H1 (cell line): ENCODE measurements at regions not wholly inside any gene's neighbourhood (a gene's known extent, or its start where the extent isn't known, plus 50 kb on each side); places are given as distances from the start of the nearest gene placed in this dataset.

ENCODE experiments used
- CTCF ChIA-PET: fragments of 300-600 bp; sonication (Branson Sonifier 250); formaldehyde crosslinking; loops from one replicate; lab custom pipeline; 2021; ENCODE audit not compliant: partially characterized antibody; lab: Charles Lee
- POLR2A ChIA-PET: fragments of 300-600 bp; sonication (Branson Sonifier 250); formaldehyde crosslinking; loops from one replicate; lab custom pipeline; 2021; ENCODE audit warnings: inconsistent platforms; ENCODE audit not compliant: partially characterized antibody; lab: Charles Lee
- DNase-seq, 2 experiments: peaks; one replicate each; pipeline versions ENCODE4 v3.0.0 to v3.0.0-alpha.2; 2010 to 2022; ENCODE audit warnings: low spot score in 2 of 2, low read depth in 1 of 2, mixed read lengths in 1 of 2
- FAIRE-seq: peaks from 2 replicates; lab custom pipeline; 2011; peaks lifted over from hg19 to GRCh38; lab: Jason Lieb, UNC
- H2AFZ ChIP-seq: 2 replicates; pipeline ENCODE4 v1.8.1; 2012; ENCODE audit warnings: low read length, inconsistent platforms
- H2AK5ac ChIP-seq: 2 replicates; pipeline ENCODE4 v1.6.1; 2013; ENCODE audit warnings: low read depth, low read length
- H2BK120ac ChIP-seq: replicated peaks from 2 replicates; pipeline ENCODE3; 2013; ENCODE audit warnings: low read depth, low read length, inconsistent platforms
- H2BK12ac ChIP-seq: 2 replicates; pipeline ENCODE4 v1.6.1; 2013; ENCODE audit warnings: low read depth, low read length
- H2BK15ac ChIP-seq: 2 replicates; pipeline ENCODE4 v1.6.1; 2013; ENCODE audit warnings: low read length
- H2BK20ac ChIP-seq: 2 replicates; pipeline ENCODE4 v1.6.1; 2013; ENCODE audit warnings: low read length
- H2BK5ac ChIP-seq: 2 replicates; pipeline ENCODE4 v1.6.1; 2013; ENCODE audit warnings: low read depth, low read length
- H3K14ac ChIP-seq: 2 replicates; pipeline ENCODE4 v1.6.1; 2013; ENCODE audit warnings: inconsistent platforms; ENCODE audit not compliant: insufficient read length
- H3K18ac ChIP-seq: 2 replicates; pipeline ENCODE4 v1.6.1; 2013; ENCODE audit warnings: low read length; ENCODE audit errors: extremely low read depth
- H3K23ac ChIP-seq: 2 replicates; pipeline ENCODE4 v1.6.1; 2013; ENCODE audit warnings: inconsistent platforms; ENCODE audit not compliant: insufficient read length
- H3K23me2 ChIP-seq: 2 replicates; pipeline ENCODE4 v1.6.1; 2013; ENCODE audit warnings: low read depth, low read length
- H3K27ac ChIP-seq: 2 replicates; pipeline ENCODE4 v1.6.1; 2011; ENCODE audit warnings: low read depth, low read length, inconsistent platforms
- H3K27me3 ChIP-seq, 4 experiments: replicated peaks in 1 of 4; 1 replicate in 1 of 4; 2 replicates in 3 of 4; pipeline versions ENCODE4 v1.6.1 to v1.8.1; 2011 to 2013; ENCODE audit warnings: low read length in 3 of 4, mild to moderate bottlenecking in 3 of 4, inconsistent platforms in 2 of 4, mixed read lengths in 2 of 4, moderate library complexity in 1 of 4; ENCODE audit not compliant: control insufficient read depth in 3 of 4, insufficient read depth in 3 of 4; ENCODE audit errors: extremely low read depth in 1 of 4
- H3K36me3 ChIP-seq, 4 experiments: 2 replicates each; pipeline versions ENCODE4 v1.6.1 to v1.8.1; 2011 to 2013; ENCODE audit warnings: mild to moderate bottlenecking in 4 of 4, low read length in 3 of 4, moderate library complexity in 2 of 4, control low read depth in 1 of 4, inconsistent platforms in 1 of 4; ENCODE audit not compliant: insufficient read depth in 4 of 4, control insufficient read depth in 2 of 4
- H3K4ac ChIP-seq: replicated peaks from 2 replicates; pipeline ENCODE3; 2013; ENCODE audit warnings: low read length, low read depth, mixed read lengths, inconsistent platforms; ENCODE audit not compliant: insufficient read length
- H3K4me1 ChIP-seq, 4 experiments: replicated peaks in 1 of 4; 1 replicate in 1 of 4; 2 replicates in 3 of 4; pipeline versions ENCODE4 v1.6.1 to v1.8.1; 2011 to 2013; ENCODE audit warnings: low read length in 3 of 4, inconsistent platforms in 2 of 4, mixed read lengths in 1 of 4; ENCODE audit not compliant: insufficient read depth in 4 of 4, control insufficient read depth in 3 of 4
- H3K4me2 ChIP-seq, 2 experiments: 2 replicates each; pipeline versions ENCODE4 v1.6.1 to v1.8.1; 2011 to 2013; ENCODE audit warnings: low read depth in 2 of 2, low read length in 2 of 2, control low read depth in 1 of 2, inconsistent platforms in 1 of 2, mild to moderate bottlenecking in 1 of 2; ENCODE audit not compliant: insufficient read depth in 1 of 2
- H3K4me3 ChIP-seq, 4 experiments: fragments of 200-600, 300-600 bp in 1 of 4; sonication (generic), shearing (Covaris generic), sonication (Bioruptor Twin) in 1 of 4; 2 replicates each; pipeline versions ENCODE4 v1.5.1 to v1.8.1; 2011 to 2016; ENCODE audit warnings: low read length in 4 of 4, low read depth in 3 of 4, control low read depth in 2 of 4, inconsistent platforms in 2 of 4, mild to moderate bottlenecking in 2 of 4, mixed read lengths in 1 of 4, moderate library complexity in 1 of 4; ENCODE audit not compliant: insufficient read depth in 2 of 4; ENCODE audit errors: extremely low read depth in 1 of 4
- H3K56ac ChIP-seq: replicated peaks from 2 replicates; pipeline ENCODE3; 2013; ENCODE audit warnings: low read depth, mild to moderate bottlenecking, mixed read lengths, low read length, inconsistent platforms; ENCODE audit not compliant: insufficient read length
- H3K79me1 ChIP-seq: 2 replicates; pipeline ENCODE4 v1.6.1; 2013; ENCODE audit warnings: low read depth, low read length, control low read depth
- H3K79me2 ChIP-seq, 2 experiments: 2 replicates each; pipeline versions ENCODE4 v1.6.1 to v1.8.1; 2012 to 2013; ENCODE audit warnings: low read length in 2 of 2, mild to moderate bottlenecking in 2 of 2, inconsistent platforms in 1 of 2; ENCODE audit not compliant: insufficient read depth in 2 of 2, control insufficient read depth in 1 of 2
- H3K9ac ChIP-seq, 4 experiments: replicated peaks in 1 of 4; 1 replicate in 1 of 4; 2 replicates in 3 of 4; pipeline versions ENCODE4 v1.6.1 to v1.8.1; 2011 to 2013; ENCODE audit warnings: low read depth in 3 of 4, low read length in 3 of 4, control low read depth in 2 of 4, mild to moderate bottlenecking in 2 of 4, moderate library complexity in 2 of 4, inconsistent platforms in 1 of 4; ENCODE audit errors: extremely low read depth in 1 of 4
- H3K9me3 ChIP-seq, 2 experiments: 2 replicates each; pipeline versions ENCODE4 v1.6.1 to v1.8.1; 2012 to 2013; ENCODE audit warnings: mild to moderate bottlenecking in 2 of 2, moderate library complexity in 2 of 2, control low read depth in 1 of 2, inconsistent platforms in 1 of 2, low read depth in 1 of 2, low read length in 1 of 2, mixed read lengths in 1 of 2; ENCODE audit not compliant: insufficient read depth in 2 of 2
- H4K20me1 ChIP-seq, 2 experiments: replicated peaks in 1 of 2; 2 replicates each; pipeline versions ENCODE3 to v1.8.1; 2011 to 2013; ENCODE audit warnings: inconsistent platforms in 2 of 2, low read length in 2 of 2, mild to moderate bottlenecking in 1 of 2; ENCODE audit not compliant: insufficient read depth in 2 of 2, control insufficient read depth in 1 of 2
- H4K5ac ChIP-seq: 2 replicates; pipeline ENCODE4 v1.6.1; 2013; ENCODE audit warnings: low read length, low read depth, mixed read lengths, inconsistent platforms; ENCODE audit not compliant: insufficient read length
- H4K8ac ChIP-seq: 2 replicates; pipeline ENCODE4 v1.8.0; 2013; ENCODE audit warnings: mild to moderate bottlenecking, moderate library complexity, low read length, inconsistent platforms; ENCODE audit not compliant: insufficient read depth; ENCODE audit errors: extremely low read depth
- H4K91ac ChIP-seq: replicated peaks from 2 replicates; pipeline ENCODE3; 2013; ENCODE audit warnings: low read length, mixed read lengths, inconsistent platforms; ENCODE audit not compliant: insufficient read length
- ASH2L ChIP-seq: fragments of 200-600, 300-600 bp; sonication (generic); IDR thresholded peaks from one replicate; pipeline ENCODE4 v1.7.1; 2017; ENCODE audit warnings: low read length
- BCL11A ChIP-seq, 2 experiments: IDR thresholded peaks; one replicate each; pipeline ENCODE4 v1.6.1; 2011; ENCODE audit warnings: low read depth in 2 of 2, low read length in 2 of 2, mild to moderate bottlenecking in 2 of 2
- CTBP2 ChIP-seq: IDR thresholded peaks from 2 replicates; pipeline ENCODE4 v1.7.0; 2011; ENCODE audit warnings: borderline replicate concordance, mild to moderate bottlenecking, moderate library complexity, mixed read lengths, low read length; ENCODE audit not compliant: insufficient read depth, insufficient read length
- E2F6 ChIP-seq: IDR thresholded peaks from 2 replicates; pipeline ENCODE4 v1.6.1; 2012; ENCODE audit warnings: inconsistent platforms
- EGR1 ChIP-seq: IDR thresholded peaks from 2 replicates; pipeline ENCODE4 v1.6.1; 2011; ENCODE audit warnings: low read depth, low read length, borderline replicate concordance
- FOSL1 ChIP-seq: IDR thresholded peaks from 2 replicates; pipeline ENCODE4 v1.6.1; 2011; ENCODE audit warnings: mild to moderate bottlenecking, low read depth, low read length, moderate library complexity; ENCODE audit not compliant: insufficient read depth
- HDAC2 ChIP-seq, 2 experiments: fragments of 300-600 bp in 1 of 2; sonication (generic) in 1 of 2; IDR thresholded peaks; 2 replicates each; pipeline ENCODE4 v1.6.1; 2011 to 2012; ENCODE audit warnings: low read depth in 2 of 2, low read length in 2 of 2, mild to moderate bottlenecking in 2 of 2, moderate library complexity in 2 of 2, borderline replicate concordance in 1 of 2, inconsistent platforms in 1 of 2
- MAFK ChIP-seq: IDR thresholded peaks from 2 replicates; pipeline ENCODE4 v1.6.1; 2012; ENCODE audit warnings: low read depth, mild to moderate bottlenecking, improper control_type of control experiment, low read length
- NRF1 ChIP-seq: IDR thresholded peaks from 2 replicates; pipeline ENCODE4 v1.6.1; 2011; ENCODE audit warnings: mild to moderate bottlenecking, low read depth, low read length, improper control_type of control experiment
- RNF2 ChIP-seq: fragments of 200-900, 300-1000 bp; sonication (generic); IDR thresholded peaks from 2 replicates; pipeline ENCODE4 v1.7.1; 2016; ENCODE audit warnings: borderline replicate concordance, low read depth, mild to moderate bottlenecking, antibody characterized with exemption, low read length; ENCODE audit not compliant: poor library complexity, severe bottlenecking; ENCODE audit errors: missing control alignments
- SIRT6 ChIP-seq: IDR thresholded peaks from one replicate; pipeline ENCODE4 v1.7.1; 2012; ENCODE audit warnings: low read length, inconsistent platforms
- SP2 ChIP-seq: IDR thresholded peaks from 2 replicates; pipeline ENCODE4 v1.6.1; 2012; ENCODE audit warnings: mild to moderate bottlenecking, low read length, inconsistent platforms
- SUZ12 ChIP-seq: fragments of 200-600 bp; sonication (generic); IDR thresholded peaks from 2 replicates; pipeline ENCODE4 v1.6.1; 2012; ENCODE audit warnings: mild to moderate bottlenecking, inconsistent platforms, low read length, moderate library complexity, mixed read lengths
- WGBS, 2 experiments: shearing (Covaris generic) in 1 of 2; methylation state at CpG; one replicate each; pipeline versions ENCODE4 v1.1.6 to v1.1.7; 2013 to 2015; ENCODE audit warnings: low lambda C conversion rate in 2 of 2, mixed read lengths in 2 of 2, inconsistent platforms in 1 of 2, low coverage in 1 of 2, missing lambda C conversion rate in 1 of 2; ENCODE audit not compliant: insufficient replicate concordance in 2 of 2, insufficient coverage in 1 of 2, insufficient read length in 1 of 2; ENCODE audit errors: extremely low coverage in 1 of 2, missing lambda C conversion rate in 1 of 2; 5-methylcytosine and 5-hydroxymethylcytosine counted together

GRCh38 chr15:35298509-35298908 lies 213.4 kb upstream of the NANOGP8 start:
- Histone ChIP-seq H3K23me2 (no peaks in the 10 kb centered on the region), H4K8ac (no peak overlapping the region), H3K9ac (no peak overlapping the region), H3K18ac (no peak overlapping the region), H3K23ac (no peak overlapping the region), H4K91ac (no peak overlapping the region), H3K56ac (no peak overlapping the region), H3K4me3 (no peak overlapping the region), H3K4ac (no peak overlapping the region), H4K5ac (no peak overlapping the region), H2AFZ (no peak overlapping the region), H3K27me3 (no peaks in the 10 kb centered on the region), H3K36me3 (no peaks in the 10 kb centered on the region), H3K14ac (no peak overlapping the region), H2BK15ac (no peak overlapping the region), H3K4me1 (no peaks in the 10 kb centered on the region; a peak in 2 of 7 replicates), H3K27ac (no peak overlapping the region), H2BK5ac (no peak overlapping the region), H2BK120ac (no peak overlapping the region), H4K20me1 (no peaks in the 10 kb centered on the region), H3K9me3 (no peaks in the 10 kb centered on the region; a peak in 1 of 4 replicates), H2AK5ac (no peak overlapping the region), H2BK12ac (no peak overlapping the region), H2BK20ac (no peak overlapping the region), H3K4me2 (no peak overlapping the region), H3K79me1 (no peaks in the 10 kb centered on the region), H3K79me2 (no peaks in the 10 kb centered on the region)
- CTCF ChIA-PET = interaction anchor here (3.8 kb wide), 1 partner anchor 146 kb away, joined by 15 read pairs; no protein-coding TSS in a partner anchor
- FAIRE-seq (no peak), DNase-seq (no peak)
- POLR2A ChIA-PET = no interaction called here
- WGBS, 2 experiments = 93% methylated on average over 16 of the region's 16 CpGs; no CpG with 5 or more reads in 1 of the 2 experiments
- TF ChIP-seq EGR1 (no peak), RNF2 (no peak), MAFK (no peak), NRF1 (no peak), ASH2L (no peak), SIRT6 (no peak), SUZ12 (no peak), HDAC2 (IDR thresholded peaks at IDR 0.05; ENCODE audit: borderline replicate concordance in 1 of 2, low read depth in 2 of 2, low read length in 2 of 2) (no peak), CTBP2 (no peak), BCL11A (IDR thresholded peaks at IDR 0.05; ENCODE audit: low read depth in 2 of 2, low read length in 2 of 2) (no peak), SP2 (no peak), E2F6 (no peak), FOSL1 (no peak)
